NT2/D1 (cell line): ENCODE measurements at regions not wholly inside any gene's neighbourhood (a gene's known extent, or its start where the extent isn't known, plus 50 kb on each side); places are given as distances from the start of the nearest gene placed in this dataset.

Experiments
- SUZ12 ChIP-seq: IDR thresholded peaks from 2 replicates; pipeline ENCODE4 v1.6.1; 2011; ENCODE audit not compliant: insufficient read length, insufficient read depth; ENCODE audit errors: extremely low read depth
- YY1 ChIP-seq: IDR thresholded peaks from 2 replicates; pipeline ENCODE4 v1.6.1; 2011; ENCODE audit not compliant: insufficient read length, insufficient read depth
- ZNF274 ChIP-seq: IDR thresholded peaks from 2 replicates; pipeline ENCODE4 v1.6.1; 2011; ENCODE audit warnings: mild to moderate bottlenecking, low read depth, low read length

DNA sequence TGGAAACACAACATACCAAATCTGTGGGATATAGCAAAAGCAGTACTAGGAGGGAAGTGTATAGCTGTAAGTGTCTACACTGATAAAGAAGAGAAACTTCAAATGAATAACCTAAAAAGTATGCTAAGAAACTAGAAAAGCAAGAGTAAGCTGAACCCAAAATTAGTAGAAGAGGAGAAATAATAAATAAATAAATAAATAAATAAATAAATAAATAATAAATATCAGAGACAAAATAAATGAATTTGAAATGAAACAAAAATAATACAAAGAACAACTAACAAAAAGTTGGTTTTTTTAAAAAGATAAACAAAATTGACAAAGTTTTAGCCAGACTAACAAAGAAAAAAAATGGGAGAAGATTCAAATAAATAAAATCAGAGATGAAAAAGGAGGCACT, 72.7 kb upstream of the TSPAN8 start:
- no peak for TF ChIP-seq YY1
- TF ChIP-seq ZNF274 = no peak
- TF ChIP-seq SUZ12 = no peak
